ENCODE measurements at regions not wholly inside any gene's neighbourhood (a gene's known extent, or its start where the extent isn't known, plus 50 kb on each side); places are given as distances from the start of the nearest gene placed in this dataset.

DNA sequence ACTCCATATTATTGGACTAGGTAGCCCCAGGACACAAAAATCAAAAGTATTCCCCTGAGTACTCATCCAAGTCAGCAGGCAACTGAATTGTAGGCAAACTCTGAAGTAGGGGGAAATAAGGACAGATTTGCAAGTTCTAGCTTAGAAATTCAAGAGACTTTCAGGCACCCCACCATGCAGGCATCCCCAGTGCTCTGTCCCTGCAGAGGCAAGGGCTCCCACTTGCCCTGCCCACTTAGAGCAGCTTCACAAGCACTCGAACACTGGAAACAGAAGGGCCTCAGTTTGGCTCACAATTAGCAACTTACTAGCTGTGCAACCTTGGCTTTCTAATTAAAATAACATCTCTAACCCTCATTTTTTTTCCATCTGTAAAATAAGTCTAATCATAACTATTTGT is 209.2 kb downstream of the C7orf25 start:
- Histone ChIP-seq H3K9ac (no peak overlapping the region), H3K36me3 (no peaks in the 10 kb centered on the region), H3K9me3 (peaks cover 4% of the 10 kb centered on the region), H3K27me3 (no peaks in the 10 kb centered on the region), H3K4me2 (no peak overlapping the region), H3K27ac (no peak overlapping the region), H3K4me3 (no peak overlapping the region), H3K4me1 (no peaks in the 10 kb centered on the region), H4K20me1 (no peaks in the 10 kb centered on the region)
- TF ChIP-seq Cebpa-rat (IDR thresholded peaks at IDR 0.05): no peak

DNA sequence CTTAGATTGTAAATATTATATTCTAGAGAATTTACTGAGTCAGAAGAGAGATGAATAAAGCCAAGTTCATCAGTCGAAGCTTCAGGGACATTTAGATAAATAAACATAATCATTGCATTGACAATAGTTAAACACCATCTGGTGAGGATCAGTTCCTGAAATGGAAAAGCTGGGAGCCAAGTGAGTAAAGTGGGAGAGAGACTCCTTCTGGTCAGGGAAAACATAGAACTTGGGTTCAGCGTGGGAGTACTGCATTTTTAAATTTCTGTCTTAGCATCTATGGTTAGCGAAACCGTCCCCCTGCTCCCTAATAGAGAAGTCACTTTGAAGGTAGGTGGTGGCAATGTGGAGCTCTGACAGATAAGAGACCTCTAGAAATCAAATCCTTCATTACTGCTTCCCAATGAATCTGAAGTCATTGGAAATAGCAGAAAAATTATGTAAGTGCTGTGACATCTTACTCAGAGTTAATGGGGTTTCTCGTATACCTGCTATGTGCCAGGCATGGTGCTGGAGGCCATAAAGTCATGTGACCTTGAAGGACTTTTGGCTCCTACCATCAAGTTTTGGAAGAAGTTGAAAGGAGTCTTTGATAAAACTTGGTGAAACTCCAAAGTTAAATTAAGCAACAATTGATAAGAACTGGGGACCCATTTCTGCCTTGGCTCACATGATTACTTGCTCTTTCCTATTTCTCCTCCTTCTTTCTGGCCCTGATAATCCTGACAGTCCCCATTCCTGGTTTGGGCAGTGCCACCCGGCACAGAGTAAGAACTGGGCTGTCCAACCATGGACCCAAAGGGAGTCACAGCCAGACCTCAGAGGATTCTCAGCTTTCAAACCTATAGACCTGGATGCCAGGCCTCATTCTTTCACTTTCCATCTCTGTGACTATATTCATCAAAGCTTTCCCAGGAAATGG is 211.2 kb downstream of the C7orf25 start:
- H3K4me3 ChIP-seq: no peak overlapping the region
- H3K27ac ChIP-seq: no peak overlapping the region
- H3K4me2 ChIP-seq: no peak overlapping the region
- no peak overlapping the region for H3K9ac ChIP-seq
- no peak for TF ChIP-seq Cebpa-rat (IDR thresholded peaks at IDR 0.05)
- no peaks in the 10 kb centered on the region for H3K36me3 ChIP-seq
- no peaks in the 10 kb centered on the region for H3K27me3 ChIP-seq
- H3K9me3 ChIP-seq: no peaks in the 10 kb centered on the region
- H3K4me1 ChIP-seq: no peaks in the 10 kb centered on the region
- H4K20me1 ChIP-seq: no peaks in the 10 kb centered on the region

DNA sequence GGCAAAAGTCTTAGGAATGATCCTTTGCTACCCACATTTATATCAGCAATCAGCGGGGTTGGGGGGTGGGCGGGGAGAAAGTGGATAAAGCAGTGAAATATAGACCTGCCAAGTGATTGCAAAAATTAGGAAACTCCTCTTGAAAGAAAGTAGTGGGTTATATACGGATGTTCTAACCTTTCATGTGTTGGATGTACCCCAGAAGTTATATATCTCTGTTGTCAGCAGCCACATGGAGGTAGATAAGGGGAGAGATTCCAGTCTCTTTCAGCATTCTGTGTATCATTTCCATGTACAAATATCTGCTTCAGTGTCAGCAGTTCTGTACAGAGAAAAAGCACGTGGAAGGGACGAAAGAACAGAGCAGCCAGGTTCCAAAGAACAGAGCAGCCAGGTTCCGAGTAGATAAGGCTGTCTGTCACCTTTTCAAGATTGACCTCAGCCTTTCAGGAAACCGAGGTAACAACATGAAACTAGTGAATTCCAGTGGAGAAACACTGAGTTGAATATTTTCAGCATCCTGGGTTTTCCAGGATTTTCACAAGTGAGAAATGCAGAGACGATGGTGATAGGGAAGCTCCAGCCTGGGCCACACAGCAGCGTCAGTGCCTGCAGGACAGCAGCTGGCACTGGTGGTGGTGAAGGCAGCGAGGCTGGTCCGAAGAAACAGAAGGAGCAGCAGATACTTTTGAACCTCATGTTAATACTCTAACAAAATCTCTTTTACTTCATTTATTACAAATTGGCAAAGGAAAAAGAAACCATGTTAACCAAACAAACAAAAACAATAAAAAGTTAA is 212.3 kb downstream of the C7orf25 start:
- Histone ChIP-seq H3K36me3 (no peaks in the 10 kb centered on the region), H3K4me3 (no peak overlapping the region), H3K27me3 (no peaks in the 10 kb centered on the region), H3K27ac (no peak overlapping the region), H3K4me2 (no peak overlapping the region), H3K4me1 (no peaks in the 10 kb centered on the region), H3K9ac (no peak overlapping the region), H3K9me3 (no peaks in the 10 kb centered on the region), H4K20me1 (no peaks in the 10 kb centered on the region)
- TF ChIP-seq Cebpa-rat (IDR thresholded peaks at IDR 0.05): no peak

DNA sequence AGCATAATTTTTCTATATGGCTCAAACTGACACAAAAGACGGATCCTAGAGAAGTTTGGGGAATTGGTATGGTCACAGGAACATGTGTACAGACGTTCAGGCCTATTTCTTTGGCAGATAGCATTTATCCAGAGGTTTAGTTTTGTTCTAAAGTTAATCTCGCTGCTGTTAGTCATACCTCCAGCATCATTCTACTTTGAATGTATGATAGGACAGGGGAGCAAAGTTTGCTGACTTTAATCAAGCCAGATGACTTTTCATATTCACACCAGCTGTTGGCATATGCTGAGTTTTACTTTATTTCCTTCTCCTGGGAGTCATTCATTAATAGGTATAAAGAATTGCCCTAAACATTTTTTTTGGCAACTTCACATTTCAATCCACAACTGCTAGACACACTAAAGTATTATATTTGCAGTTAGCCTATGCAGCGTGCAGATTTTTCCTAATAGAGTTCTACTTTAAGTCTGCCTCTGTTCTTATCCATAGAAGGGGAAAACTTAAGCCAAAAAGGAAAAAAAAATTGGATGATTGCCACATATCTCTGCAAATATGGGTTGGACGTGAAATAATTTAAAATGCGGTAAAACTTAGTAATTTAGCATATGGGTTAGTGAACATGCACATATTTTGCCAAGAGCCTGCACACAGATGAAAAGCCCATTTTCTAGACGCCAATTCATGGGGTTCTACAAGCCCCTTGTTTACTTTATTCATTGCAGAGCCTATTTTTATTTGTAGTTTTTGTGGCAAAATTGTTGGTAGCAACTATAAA is 213.1 kb downstream of the C7orf25 start:
- no peaks in the 10 kb centered on the region for H3K4me1 ChIP-seq
- H3K9me3 ChIP-seq: no peaks in the 10 kb centered on the region
- H3K4me3 ChIP-seq: no peak overlapping the region
- H3K4me2 ChIP-seq: no peak overlapping the region
- no peak overlapping the region for H3K9ac ChIP-seq
- H3K36me3 ChIP-seq: no peaks in the 10 kb centered on the region
- H3K27me3 ChIP-seq: no peaks in the 10 kb centered on the region
- H4K20me1 ChIP-seq: no peaks in the 10 kb centered on the region
- TF ChIP-seq Cebpa-rat (IDR thresholded peaks at IDR 0.05): no peak
- H3K27ac ChIP-seq: no peak overlapping the region

DNA sequence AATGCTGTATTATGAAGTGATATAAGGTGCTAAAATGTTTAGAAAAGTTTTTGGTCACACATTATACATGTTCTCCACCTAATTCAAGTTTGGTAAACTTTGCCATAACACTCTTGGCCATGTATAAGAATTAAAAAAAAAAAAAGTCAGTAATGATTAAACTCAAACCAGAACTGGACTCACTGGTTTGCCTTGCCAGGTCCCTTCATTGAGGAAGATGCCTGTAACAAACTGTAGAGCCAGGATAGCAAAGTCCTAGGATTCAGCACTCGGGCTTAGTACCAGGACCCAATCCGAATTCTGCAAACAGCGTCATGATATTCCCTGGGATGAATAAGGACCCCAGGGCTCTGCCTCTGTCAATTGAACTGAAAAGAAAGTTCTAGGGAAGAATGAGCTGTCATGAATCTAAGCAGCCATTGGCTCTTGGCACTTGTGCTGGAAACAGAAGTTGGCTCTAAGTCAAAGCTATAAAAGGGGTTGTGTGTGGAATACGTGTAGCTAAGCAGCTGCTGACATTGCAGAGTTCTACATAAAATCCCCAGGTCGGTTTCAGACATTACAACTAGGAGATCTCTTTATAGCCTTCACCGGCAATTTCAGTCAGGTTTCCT is 216.9 kb downstream of the C7orf25 start:
- H3K9ac ChIP-seq: no peak overlapping the region
- no peaks in the 10 kb centered on the region for H3K9me3 ChIP-seq
- H3K27me3 ChIP-seq: no peaks in the 10 kb centered on the region
- H3K27ac ChIP-seq: no peak overlapping the region
- H3K36me3 ChIP-seq: no peaks in the 10 kb centered on the region
- no peak overlapping the region for H3K4me2 ChIP-seq
- no peaks in the 10 kb centered on the region for H3K4me1 ChIP-seq
- TF ChIP-seq Cebpa-rat (IDR thresholded peaks at IDR 0.05): no peak
- H4K20me1 ChIP-seq: no peaks in the 10 kb centered on the region
- no peak overlapping the region for H3K4me3 ChIP-seq

DNA sequence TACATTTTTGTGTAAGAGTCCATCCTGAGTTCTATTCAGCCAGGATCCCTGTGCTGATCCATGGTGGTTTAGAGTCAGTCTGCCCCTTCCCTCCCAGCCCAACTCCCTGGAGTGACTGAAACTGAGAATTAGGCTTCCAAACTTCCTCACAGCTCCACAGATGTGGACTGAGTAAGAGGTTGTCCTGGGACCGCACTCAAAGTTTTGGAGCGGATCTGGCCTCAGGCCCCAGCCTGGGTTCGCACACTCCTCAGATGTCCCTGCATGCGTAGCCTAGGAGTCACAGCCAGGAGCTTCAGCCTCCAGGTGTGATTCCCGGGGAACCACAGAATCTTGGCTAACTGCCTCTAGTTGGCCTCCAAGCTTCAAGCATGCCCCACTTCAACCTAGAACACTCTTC is 218.1 kb downstream of the C7orf25 start:
- Histone ChIP-seq H3K9me3 (no peaks in the 10 kb centered on the region), H3K4me2 (no peak overlapping the region), H3K9ac (no peak overlapping the region), H3K27me3 (no peaks in the 10 kb centered on the region), H3K4me3 (no peak overlapping the region), H4K20me1 (no peaks in the 10 kb centered on the region), H3K36me3 (no peaks in the 10 kb centered on the region), H3K27ac (no peak overlapping the region), H3K4me1 (no peaks in the 10 kb centered on the region)
- no peak for TF ChIP-seq Cebpa-rat (IDR thresholded peaks at IDR 0.05)

DNA sequence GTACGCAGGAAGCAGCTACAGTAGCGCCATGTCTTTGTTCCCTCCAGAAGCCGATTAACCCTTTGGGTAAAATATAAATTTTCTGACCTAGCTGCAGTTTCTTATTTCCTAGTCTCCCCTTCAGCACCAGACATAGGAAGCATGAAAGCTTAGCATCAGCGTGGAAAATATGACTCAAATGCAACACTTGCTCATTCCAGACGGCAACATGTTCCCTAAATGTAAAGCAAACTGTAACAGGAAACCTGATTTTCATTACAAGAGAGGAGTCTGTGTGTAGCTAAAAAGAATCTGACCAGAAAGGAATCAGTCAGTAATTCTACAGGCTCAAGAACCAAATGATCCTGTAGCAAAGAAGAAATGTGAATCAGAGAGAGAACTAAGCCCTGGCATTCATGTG is 219.2 kb downstream of the C7orf25 start:
- Histone ChIP-seq H3K4me3 (no peak overlapping the region), H3K9ac (no peak overlapping the region), H3K4me1 (no peaks in the 10 kb centered on the region), H3K4me2 (no peak overlapping the region), H4K20me1 (no peaks in the 10 kb centered on the region), H3K27ac (no peak overlapping the region), H3K36me3 (no peaks in the 10 kb centered on the region), H3K9me3 (no peaks in the 10 kb centered on the region), H3K27me3 (no peaks in the 10 kb centered on the region)
- TF ChIP-seq Cebpa-rat (IDR thresholded peaks at IDR 0.05): no peak

DNA sequence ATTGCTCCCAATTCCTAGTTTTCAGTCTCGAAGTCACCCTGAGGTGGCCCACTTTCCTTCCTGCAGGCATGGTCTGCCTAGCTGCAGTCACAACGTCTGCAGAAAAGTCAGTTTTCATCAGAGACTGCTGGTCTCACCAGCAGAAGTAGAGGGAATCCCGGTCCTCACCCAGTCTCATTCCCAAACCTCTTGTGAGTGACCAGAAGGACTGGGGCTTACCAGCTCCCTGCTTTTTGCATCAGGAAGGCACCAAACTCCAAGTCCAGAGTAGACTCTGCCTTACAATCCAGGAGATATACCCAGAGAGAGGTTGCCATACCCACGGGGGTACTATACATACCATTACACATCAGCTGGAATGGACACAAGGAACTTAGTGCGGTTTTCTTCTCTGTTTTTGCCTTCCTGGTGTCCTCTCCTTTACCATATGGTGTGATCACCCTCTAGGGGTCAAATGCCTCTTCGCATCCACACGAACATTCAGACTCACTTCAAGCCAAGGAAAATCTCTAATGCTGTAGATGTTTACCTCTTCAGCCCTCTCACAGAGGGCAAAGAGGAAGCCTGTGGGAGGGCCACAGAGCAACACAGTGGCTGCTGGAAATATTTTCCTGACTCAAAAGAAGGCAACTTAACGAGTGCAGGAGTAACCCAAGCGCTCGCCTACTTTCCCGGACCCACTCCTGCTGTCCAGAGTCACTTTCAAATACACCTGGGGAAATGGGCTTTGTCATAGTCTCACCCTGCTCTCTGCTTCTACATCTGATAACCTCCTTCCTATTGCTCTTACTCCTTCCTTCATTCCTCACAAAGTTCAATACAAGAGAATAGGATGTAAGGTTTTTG is 220.9 kb downstream of the C7orf25 start:
- Histone ChIP-seq H3K27me3 (no peaks in the 10 kb centered on the region), H3K4me3 (no peak overlapping the region), H3K36me3 (no peaks in the 10 kb centered on the region), H3K9ac (no peak overlapping the region), H3K9me3 (no peaks in the 10 kb centered on the region), H3K4me2 (no peak overlapping the region), H3K27ac (no peak overlapping the region), H4K20me1 (no peaks in the 10 kb centered on the region), H3K4me1 (no peaks in the 10 kb centered on the region)
- no peak for TF ChIP-seq Cebpa-rat (IDR thresholded peaks at IDR 0.05)

DNA sequence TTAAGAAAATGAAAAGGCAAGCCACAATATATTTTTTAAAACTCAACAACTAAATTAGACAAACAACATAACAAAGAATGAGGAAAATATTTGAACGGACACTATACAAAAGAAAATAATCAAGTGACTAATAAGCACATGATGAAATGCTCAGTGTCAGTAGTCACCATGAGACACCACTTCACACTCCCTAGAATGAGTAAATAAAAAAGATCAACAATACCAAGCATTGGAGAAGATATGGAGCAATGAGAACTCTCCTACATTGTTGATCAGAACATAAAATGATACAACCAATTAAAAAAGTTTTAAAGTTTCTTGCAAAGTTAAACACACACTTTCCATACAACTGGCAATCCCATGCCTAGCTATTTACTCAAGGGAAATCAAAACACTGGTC is 222.2 kb downstream of the C7orf25 start:
- Histone ChIP-seq H3K27me3 (no peaks in the 10 kb centered on the region), H3K4me2 (no peak overlapping the region), H3K4me1 (peaks cover under 1% of the 10 kb centered on the region), H3K4me3 (no peak overlapping the region), H3K36me3 (no peaks in the 10 kb centered on the region), H3K9ac (no peak overlapping the region), H3K9me3 (no peaks in the 10 kb centered on the region), H4K20me1 (no peaks in the 10 kb centered on the region), H3K27ac (no peak overlapping the region)
- TF ChIP-seq Cebpa-rat (IDR thresholded peaks at IDR 0.05): no peak
